CD4-positive, alpha-beta T cell treated with Interleukin-21 for 1 hour (primary cell): ENCODE measurements at regions not wholly inside any gene's neighbourhood (a gene's known extent, or its start where the extent isn't known, plus 50 kb on each side); places are given as distances from the start of the nearest gene placed in this dataset.
"Not testable (repeated sequence)": the region's sequence is repeated elsewhere in the genome, so short reads cannot be mapped to it uniquely, and the experiment has no call there.

Experiments
- DNase-seq: peaks from one replicate; pipeline ENCODE4 v3.0.0-alpha.2; 2020

DNA sequence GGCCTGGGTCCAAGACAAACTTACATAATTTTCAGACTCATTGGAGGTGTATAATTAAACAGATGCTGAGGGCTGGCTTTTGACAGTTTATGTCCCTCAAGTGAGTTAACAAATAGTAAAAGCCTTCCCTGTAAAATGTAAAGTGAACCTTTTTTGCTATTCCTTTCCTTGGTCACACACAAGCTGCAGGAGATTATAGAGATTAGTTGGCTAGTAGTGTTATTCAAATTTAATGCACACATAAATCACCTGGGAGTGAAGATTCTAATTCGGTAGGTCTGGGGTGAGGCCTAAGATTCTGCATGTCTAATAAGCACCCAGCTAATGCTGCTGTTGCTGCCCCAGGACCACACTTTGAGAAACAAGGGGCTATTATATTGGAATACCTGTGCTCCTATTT, 206.2 kb upstream of the SSTR1 start:
- DNase-seq, result no peak

DNA sequence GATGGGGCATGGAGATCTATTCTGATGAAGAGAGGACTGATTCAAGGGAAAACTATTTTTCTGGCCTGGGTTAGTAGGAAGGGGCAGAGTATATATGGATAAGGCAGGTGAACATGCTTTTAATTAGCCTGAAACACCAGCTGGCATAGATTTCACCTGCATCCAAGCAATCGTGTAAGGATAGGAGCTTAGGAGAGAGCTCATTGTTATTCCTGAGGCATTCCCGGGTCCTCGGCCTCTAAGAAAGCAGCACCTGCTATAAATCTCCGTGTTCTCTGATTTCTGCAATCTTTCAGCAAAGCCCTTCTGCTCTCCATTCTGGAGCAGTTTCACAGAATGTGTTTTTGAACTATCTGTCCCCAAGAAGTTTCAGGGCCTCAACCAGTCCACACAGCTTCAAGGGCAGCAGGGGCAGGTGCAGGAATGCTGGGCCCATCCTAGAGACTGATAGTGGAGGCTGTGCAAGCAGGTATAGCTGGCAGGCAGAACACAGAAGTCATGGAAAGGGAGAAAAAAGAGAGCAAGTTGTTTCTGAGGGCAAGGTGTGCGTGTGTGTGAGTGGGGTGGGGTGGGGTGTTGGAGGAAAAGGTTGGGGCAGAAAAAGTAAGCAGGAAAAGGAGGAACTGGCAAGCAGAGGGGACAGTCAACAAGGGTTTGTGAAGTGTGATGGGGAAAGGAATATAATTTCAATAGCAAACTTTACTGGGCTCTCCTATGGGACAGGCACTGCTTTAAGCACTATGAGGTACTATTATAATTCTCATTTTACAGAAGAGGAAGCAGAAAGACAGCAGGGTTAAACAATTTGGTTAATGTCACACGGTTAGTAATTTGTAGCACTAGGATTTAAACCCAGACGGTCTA, 203.7 kb upstream of the SSTR1 start:
- DNase-seq, result no peak

DNA sequence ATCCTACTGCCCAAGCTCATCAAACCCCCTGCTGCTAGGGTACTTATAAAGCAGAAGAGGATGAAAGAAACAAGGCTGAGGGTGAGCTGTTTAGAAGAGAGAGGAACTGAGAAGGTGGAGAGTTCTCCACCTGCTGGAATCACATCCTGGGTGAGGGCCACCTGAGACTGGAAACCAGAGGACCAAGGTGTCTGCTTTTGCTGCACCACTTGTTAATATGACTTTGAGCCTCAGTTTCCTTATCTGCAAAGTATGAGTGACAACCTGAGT, 203.2 kb upstream of the SSTR1 start:
- DNase-seq, result no peak

DNA sequence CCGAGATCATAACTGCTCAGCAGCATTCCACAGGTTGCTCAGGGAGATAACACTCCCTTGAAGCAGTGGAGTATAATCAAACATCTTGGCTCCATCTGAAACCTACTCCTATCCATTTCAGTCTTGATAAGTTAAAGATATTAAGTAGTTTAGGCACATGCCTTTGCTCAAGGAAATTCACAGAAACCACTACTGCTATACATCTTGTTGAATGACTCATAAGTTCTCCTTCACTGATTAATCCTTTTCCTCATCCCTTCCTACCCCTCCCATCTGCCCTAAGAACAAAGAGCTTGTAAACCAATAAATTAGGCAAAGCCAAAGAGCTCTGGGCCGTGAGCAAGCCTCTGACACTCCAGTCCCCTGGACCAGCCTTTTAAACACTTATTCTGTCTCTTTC, 196.5 kb upstream of the SSTR1 start:
- not testable (repeated sequence) for DNase-seq

DNA sequence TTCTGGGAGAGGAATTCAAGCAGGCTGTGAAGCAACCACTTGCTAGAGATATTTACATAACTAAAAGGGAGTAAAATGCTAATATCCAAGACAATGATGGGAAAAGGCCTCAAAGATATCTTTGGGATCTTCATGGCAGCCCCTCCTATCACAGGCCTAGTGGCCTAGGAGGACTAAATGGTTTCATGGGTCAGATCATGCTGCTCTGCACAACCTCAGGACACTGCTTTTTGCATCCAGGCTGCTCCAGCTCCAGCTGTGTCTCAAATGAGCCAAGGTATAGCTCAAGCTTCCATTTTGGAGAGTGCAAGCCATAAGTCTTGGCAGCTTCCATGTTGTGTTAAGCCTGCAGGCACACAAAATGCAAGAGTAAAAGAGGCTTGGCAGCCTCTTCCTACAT, 195.6 kb upstream of the SSTR1 start:
- no peak for DNase-seq

DNA sequence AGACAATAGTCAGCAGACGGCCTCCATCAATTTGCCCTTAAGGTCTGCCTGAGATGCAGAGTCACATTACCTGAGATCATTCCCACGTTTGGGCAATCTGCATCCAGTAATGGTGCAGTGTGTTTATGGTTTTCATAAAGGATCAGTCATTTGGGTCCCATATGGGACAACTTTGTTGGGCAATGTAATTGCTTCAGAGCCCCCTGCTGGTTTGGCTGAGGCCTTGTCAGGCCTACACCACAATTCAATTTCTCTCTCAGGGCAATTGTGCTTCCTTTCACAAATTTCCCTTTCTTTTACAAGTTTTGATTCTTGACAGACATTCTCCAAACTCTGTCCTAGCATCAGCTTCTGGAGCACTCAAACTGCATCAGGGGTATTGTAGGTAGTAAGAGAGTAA, 191.2 kb upstream of the SSTR1 start:
- DNase-seq, result no peak

DNA sequence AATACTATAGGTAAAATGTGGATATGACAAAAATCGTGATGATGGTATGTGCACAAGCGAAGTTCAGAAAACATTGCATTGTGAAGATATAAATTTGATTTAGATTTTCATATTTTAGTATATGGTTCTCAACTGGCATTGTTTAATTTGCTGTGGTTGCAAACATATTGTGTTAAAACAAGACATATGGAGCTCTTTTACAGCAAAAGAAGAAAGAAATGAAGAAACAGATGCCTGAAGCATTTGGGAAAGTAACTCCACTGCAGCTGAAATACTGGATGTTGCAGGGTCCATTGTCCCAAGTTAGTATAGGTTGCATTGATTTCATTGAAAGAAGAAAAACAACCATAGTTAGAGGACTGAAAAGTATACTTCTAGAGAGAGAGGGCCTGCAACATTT, 185.8 kb upstream of the SSTR1 start:
- no peak for DNase-seq

DNA sequence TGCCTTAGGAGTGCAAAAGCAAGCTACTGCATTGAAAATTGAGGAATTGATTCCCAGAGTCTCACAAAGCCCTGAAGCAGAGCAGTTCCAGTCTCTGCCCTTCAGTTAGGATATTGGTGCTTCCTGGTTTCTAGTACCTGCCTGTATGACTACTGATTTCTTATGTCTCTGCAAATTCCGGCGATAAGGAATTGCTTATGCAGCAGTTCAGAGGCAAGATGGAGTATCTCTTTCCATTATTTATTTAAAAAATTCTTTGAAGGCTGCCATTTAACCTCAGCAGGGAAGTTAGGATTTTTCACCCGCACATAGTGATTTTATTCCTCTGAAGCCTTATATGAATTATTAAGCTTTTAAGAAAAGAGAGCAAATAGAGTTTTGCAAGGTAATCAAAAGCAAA, 184.9 kb upstream of the SSTR1 start:
- DNase-seq, result no peak

DNA sequence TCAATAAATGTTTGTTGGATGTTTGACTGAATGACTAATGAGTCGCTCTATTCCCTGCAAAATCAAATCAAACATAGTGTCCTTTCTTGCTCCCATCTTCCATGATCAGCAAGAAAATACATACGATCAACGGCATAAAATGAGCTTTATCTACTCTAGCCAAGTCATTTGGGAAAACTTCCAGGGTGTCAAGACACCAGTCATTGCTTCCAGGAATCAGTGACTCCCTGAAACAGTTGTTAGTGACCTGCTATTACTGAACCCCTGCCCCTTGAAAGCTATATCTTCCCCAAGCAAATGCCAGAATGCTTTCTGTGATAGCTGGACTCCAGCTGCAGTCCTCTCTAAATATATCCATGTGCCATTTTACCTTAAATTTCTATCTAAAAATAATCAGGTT, 169.5 kb upstream of the SSTR1 start:
- DNase-seq, result no peak

DNA sequence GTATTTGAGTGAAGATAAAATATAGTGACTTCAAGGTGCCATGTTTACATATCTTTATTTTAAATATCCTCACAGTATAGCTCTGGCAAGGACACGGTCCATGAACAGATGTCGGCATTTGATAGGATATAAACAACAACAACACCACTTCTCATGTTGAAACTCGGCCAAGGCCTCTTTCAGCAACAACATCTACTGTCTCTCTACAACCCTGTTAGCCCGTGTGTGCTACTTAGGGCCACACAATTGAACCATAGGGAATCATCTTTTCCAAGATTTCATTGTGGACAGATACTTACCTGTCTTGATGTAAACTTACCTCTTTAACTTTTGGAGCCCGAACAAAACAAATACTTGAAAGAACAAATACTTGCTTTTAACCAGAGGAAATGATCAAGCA, 168.7 kb upstream of the SSTR1 start:
- DNase-seq, result no peak

DNA sequence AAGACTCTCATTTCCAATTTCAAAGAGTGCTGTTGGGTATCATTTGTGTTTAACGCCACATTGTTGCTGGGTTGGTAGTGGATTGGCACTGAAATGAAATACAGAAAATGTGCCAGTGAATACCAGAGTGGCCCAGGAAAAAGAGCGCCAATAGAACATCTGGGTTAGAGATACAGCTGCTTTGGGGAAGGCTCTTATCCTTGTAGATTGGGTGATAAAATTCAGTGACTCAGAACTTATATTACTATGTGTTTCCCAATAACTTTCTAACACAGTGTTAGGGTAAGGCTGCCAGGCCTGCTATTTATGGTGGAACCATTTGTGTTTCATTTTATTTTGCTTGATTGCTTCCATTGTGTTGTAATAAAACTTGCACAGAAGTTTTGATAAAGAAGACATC, 168.2 kb upstream of the SSTR1 start:
- DNase-seq, result no peak

DNA sequence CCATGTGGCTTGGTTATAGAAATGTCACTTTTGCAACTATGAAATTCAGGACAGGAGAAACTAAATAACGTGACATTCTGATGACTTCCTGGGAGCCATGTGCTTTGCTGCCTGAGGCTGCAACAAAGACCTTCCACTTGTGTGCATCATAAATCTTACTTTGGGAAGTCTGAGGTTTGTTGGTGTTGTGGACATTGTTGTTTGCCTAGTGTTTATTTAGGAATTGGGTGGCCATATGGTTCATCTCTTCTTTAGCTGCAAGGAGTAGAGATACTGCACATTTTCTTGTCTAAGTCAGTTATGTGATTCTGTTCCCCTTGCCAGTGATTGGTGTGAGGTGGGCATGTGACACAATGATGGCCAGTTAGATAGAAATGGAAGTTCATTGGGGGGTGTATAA, 167.3 kb upstream of the SSTR1 start:
- DNase-seq, result no peak

DNA sequence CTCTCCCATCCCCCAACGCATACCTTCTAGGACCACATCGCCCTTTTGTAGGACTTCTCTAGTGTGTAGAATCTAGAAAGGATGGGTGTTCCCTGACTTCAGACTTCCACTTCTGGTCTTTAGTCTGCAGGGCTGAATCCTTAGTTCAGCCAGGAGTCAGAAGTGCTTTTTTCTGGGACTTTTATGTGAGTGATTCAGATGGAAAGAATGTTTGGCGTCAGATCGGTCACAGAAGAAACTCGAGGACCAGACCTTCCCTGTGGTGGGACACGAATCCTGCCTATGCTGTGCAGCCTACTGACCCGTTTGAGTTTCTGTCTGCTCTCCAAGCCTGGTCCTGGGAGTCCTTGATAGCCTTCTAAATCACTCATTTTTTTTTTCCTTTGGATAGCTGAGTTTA, 165.4 kb upstream of the SSTR1 start:
- no peak for DNase-seq

DNA sequence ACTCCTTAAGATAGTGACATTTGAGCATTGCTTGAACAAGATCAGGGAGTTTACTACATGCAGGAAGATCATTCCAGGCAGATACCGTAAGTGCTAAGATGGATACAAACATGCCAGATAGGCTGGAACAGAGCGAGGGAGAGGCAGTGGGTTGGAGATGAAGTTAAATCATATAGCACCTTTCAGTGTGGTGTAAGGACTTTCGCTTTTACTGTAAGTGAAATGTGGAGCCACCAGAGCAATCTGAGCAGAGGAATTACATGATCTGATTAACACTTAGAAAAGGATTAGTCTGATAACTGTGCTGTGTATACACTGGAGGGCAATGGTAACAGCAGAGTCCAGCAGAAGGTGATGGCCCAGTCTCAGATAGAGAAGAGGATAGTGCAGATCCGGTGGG, 163.0 kb upstream of the SSTR1 start:
- DNase-seq, result no peak

DNA sequence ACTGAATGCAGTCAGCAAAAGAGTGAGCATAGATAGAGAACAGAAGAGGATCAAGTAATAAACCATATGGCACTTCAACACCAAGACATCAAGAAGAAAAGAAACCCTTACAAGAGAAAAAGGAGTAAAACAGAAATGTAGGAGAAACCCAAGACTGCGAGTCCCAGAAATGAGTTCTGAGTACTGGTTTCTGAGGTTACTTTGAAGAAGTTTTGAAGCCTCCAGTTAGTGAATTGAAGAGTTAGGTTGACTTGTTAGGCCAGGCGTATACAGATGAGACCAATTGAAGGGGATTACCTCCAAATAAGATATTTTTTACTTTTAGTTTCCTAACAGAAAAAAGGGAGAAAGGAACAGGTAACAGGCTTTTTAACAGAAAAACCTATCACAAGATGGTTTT, 162.2 kb upstream of the SSTR1 start:
- no peak for DNase-seq

DNA sequence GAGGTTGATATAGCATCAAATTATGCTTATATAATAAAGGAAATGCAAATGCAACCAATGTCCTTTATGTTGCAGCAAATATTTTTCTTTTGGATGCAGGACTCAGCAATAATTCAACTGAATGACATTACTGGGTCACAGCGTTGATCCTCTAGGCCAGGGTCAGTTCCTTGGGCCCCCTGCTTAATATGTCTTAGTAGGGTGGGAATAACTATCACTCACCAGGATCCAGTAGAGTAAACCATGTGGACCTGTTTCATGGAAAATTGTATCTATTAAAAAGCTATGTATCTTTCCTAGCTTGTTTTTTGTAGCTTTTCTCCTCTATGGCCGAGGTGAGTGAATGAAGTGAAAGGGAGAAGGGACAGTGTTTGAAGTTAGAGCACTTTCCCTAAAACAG, 161.5 kb upstream of the SSTR1 start:
- no peak for DNase-seq

DNA sequence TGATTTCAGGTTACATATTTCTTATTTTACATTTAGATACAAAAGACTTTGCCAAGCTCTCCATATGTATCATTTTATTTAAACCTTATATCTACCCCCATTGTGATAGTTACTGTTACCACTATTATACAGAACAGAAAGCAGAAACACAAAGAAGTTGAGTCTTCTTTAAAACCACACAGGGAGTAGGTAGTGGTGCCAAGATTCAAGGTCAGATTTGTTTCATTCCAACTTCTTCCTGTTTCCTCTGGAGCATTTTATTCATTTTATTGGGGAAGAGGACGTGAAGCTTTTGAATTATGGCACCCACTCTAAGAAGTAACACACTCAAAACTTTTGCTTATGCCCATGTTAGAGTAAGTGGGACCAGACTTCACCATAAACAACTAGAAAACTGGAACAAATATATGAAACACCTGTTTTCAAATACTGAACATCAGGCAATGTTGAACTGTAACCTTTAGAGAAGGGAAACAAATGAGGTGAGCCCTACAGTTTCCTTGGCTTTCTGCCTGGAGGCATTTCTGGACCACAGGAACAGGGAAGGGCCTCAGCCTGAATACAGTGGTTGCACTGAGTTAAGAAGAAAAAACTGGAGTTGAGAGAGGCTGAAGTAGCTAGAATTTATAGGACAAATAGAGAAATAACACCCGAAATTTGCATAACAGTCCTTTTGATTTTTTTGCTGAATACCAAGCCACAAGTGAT, 160.4 kb upstream of the SSTR1 start:
- no peak for DNase-seq

DNA sequence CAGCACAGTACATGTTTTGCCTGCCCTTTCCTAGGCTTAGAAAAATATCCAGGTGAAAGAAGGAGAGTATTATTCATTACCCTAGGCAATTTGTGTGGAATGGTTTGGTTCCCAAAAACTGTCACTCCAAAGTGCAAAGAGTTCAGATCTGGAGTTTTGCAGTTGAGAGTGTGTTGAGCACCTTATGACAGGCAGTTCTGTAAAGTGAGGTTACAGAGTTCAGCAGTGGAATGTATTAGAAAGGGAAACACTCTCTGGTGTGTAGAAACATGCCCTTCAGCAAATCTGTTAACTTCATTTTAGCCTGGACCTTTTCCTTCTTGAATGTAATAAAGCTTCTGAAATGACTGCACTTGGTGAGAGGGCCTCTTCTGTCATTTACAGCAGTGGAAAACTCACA, 154.0 kb upstream of the SSTR1 start:
- DNase-seq, result no peak

DNA sequence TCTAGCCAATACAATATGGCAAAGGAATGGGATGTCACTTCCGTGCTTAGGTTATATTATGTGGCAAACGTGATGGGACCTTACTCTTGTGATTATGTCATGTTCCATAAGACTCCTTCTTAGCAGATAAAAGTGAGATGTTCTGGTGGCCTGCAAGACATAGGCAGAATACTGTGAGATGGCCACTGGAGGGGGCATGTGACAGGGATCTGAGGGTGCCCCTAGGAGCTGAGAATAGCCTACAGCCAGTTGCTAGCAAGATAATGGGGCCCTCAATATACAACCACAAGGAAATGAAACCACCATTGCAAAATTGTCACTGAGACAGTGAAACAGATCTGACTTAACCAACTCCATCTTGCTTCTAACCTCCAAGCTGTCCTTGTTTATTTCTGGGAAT, 151.4 kb upstream of the SSTR1 start:
- peak; percentile 44 for DNase-seq

DNA sequence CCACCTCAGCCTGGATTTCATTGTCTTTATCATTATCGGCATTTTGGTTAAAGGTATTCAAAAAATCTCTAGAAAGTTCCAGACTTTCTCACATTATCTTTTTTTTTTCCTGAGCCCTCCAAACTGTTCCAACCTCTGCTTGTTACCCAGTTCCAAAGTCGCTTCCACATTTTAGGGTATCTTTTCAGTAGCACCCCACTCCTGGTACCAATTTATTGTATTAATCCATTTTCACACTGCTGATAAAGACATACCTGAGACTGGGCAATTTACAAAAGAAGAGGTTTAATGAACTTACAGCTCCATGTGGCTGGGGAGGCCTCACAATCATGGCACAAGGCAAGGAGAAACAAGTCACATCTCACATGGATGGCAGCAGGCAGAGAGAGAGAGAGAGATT, 145.5 kb upstream of the SSTR1 start:
- DNase-seq, result not testable (repeated sequence)

DNA sequence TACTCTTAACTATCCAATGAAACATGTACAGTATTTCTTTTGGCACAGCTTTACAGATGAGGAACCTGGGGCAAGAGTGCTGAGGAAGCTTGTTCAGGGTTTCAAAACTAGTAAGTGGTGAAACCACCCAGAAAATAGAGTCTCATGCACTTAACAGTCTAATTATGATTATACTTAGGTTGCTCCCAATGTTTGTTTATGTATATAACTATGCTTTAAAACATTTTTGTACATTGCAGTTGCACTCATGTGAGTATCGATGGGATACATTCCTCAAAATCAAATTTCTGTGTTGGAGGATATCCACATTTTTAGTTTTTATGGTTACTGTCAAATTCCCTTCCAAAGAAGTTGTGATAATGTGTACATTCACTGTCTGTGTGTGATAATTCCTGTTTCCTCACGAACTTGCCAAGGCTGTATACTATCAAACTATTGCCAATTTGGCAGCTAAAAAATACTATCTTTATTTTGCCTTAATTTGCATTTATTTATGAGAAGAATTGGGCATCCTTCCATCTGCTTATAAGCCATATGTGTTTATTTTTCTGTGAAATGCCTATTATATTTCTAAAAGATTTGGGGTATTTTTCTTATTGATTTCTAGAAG, 143.9 kb upstream of the SSTR1 start:
- DNase-seq, result no peak

DNA sequence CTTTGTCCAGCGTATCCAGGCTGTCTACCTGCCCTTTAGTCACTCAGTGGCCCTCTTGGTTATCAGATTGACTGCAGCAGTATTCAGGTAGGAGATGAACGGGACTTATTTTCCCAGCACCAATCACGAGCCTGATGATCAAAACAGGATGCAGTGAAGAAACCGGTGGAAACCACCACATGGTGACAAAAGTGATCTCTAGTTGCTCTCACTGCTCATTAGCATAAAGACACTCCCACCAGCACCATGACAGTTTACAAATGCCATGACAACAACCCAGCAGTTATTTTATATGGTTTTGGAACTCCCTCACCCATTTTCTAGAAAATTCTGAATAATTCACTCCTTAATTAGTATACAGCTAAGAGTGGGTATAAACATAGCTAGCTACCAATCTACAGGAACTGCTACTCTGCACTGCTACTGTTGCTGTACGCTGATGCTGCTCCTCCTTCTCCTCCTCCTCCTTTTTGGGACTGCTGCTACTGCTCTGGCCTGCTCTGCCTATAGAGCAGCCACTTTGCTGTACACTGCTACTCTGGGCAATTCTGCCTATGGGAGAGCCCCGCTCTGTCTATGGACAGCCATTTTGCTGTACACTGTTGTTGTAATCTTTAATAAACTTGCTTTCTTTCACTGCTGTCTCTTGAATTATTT, 142.5 kb upstream of the SSTR1 start:
- peak; percentile 94 for DNase-seq

DNA sequence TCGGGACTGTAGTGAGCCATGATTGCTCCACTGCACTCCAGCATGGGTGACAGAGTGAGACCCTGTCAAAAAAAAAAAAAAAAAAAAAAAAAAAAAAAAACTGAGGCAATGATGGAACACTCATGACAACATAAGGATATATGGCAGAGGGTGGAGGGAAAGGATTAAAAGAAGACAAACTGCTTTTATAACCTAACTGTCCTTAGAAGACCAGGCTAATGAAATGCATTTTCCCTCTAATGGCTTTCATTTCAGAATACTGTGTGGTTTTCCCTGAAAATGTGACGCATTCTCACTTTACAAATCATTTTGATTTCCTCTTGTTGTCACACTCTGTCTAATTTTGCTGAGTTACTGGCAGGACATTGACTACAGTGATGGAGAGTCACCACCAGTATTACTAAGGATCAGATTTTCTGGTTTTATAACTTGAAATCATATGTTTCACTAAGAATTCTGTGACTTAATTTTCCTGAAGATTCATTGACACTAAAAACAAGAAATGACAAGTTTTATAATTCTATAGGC, 137.6 kb upstream of the SSTR1 start:
- peak; percentile 30 for DNase-seq

DNA sequence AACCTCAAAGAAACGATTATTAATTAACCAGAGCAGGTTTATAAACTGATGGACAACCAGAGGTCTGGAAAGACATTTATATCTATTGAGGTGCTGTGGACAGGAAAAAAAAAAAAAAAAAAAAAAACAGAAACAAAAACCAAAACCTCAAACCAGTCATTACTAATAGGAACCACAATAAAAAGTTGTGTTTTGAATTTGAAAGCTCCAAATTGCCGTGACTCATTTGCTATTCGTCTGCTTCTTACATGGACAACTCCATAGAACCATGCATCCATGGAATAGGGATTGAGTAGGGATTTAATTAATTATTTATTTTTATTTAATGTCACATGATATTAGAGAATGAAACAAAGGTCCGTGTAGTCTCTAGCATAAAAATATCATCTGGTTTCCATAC, 134.1 kb upstream of the SSTR1 start:
- peak; percentile 57 for DNase-seq
